NCI-H748 treated with DMSO at 0.1 percent for 48 hours (cell line): ENCODE measurements at regions not wholly inside any gene's neighbourhood (a gene's known extent, or its start where the extent isn't known, plus 50 kb on each side); places are given as distances from the start of the nearest gene placed in this dataset.
"Not testable (repeated sequence)": the region's sequence is repeated elsewhere in the genome, so short reads cannot be mapped to it uniquely, and the experiment has no call there.

Experiments used
- DNase-seq: peaks from one replicate; lab custom pipeline; 2025; lab: John Stamatoyannopoulos, UW

DNA sequence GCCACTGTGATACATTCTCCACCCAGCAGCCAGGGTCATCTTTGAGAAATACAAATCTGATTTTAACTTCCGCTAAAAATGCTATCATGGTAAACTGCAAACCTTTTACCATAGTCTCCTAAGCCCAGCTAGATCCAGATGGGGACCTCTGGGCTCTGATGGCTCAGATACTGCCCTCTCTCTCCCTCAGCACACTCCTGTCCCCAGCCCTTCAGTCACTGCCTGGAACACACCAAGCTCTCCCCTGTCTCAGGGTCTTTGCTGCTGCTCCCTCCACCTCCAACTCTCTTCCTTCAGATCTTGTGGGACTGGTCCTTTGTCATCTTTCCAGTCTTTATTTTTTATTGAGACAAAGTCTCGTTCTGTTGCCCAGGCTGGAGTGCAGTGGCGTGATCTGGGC, 65.1 kb downstream of the SPRY4 start:
- DNase-seq, result no peak

DNA sequence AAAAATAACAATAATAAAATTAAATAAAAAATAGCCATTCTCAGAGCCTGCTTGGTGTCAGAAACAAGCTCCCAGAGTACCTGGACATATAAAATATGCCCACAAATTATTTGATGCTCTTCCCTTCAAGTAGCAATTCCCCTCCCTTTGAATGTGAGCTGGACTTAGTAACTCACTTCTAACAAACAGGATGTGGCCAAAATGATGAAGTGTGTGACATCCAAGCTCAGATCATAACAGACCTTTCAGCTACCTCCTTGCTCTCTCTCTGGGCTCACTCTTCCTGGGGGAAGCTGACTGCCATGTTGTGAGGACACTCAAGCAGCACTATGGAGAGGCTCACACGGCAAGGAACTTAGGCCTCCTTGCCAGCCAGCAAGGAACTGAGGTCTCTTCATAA, 69.0 kb downstream of the SPRY4 start:
- DNase-seq, result no peak

DNA sequence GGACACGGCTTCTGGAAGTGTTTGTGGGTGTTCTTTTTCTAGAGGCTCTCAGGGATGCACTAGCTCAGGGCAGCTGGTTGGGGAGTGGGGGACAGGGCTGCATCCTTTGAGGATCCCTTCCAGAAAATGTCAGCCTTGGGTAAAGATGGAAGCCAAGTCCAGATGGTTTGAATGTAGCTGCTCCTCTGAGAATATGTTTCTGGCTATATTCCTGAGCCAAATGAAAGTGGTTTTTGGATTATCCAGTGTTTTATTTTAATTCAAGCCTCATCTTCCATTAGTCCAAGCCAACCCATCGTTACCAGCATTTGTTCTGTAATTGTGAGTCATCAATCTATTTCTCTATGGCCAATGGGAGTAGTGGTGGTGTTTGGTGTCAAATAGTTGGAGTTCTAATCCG, 70.4 kb downstream of the SPRY4 start:
- no peak for DNase-seq

DNA sequence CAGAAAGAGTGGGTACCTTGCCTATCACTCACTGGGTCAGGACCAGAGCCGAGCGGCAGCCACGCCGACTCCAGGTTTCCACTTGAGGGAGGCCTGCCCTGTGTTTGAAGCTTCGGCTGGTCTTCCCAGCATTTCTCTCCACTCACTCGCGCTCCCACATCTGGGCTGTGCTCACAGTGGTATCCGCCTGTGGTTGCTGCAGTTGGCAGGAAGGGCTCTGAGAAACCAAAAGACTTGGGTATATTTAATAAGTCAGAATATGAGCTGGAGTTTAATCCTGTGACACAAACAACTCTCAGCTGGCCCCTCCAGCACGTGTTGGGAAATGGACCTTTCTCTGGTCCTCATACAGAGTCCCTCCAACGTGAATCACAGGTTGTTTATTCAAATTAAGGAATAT, 70.9 kb downstream of the SPRY4 start:
- no peak for DNase-seq

DNA sequence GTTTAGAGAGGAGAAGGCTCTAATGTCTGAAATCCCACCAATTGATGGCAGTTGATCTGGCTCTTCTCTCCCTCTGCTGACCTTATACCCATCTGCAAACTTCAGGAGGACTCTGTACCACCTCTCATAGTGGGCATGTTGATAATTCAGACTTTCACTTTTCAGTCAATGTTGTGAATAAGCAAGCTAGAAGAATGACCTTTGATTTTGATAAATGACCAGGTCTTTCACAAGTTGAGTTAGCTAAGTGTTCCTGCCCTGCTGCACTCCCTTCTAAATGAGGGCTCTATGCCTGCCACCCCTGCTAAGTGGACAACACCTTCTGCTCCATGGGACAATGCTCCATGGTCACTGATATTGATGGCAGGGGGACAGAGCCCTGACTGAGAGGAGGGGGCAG, 74.7 kb downstream of the SPRY4 start:
- no peak for DNase-seq

DNA sequence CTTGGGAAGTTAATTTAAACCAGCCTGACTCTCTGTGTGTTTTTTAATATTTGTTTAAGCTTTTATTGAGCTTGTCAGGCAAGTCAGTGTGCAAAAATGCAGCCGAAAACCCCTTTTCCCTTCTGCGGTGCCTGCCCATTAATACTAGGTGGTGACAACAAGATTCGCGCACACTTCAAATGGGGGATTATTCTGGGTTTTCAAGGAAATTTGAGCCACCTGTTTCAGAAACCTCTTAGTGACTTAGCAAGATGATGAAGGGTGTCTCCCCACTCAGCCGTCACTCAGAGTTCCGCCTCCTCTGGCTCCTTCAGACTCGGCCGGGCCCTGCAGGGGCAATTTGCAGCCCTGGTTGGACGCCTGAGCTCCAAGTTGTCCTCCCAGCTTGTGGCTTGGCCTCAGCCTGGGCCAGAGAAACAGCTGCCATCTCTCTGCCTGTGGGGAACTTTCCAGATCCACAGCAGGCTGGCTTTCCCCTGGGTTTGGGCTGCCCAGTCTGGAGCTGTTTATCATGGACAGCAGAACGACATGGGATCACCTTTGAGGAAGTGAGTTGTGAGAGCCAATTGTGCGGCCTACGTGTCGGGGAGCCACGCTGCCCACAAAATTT, 75.9 kb downstream of the SPRY4 start:
- DNase-seq, result no peak

DNA sequence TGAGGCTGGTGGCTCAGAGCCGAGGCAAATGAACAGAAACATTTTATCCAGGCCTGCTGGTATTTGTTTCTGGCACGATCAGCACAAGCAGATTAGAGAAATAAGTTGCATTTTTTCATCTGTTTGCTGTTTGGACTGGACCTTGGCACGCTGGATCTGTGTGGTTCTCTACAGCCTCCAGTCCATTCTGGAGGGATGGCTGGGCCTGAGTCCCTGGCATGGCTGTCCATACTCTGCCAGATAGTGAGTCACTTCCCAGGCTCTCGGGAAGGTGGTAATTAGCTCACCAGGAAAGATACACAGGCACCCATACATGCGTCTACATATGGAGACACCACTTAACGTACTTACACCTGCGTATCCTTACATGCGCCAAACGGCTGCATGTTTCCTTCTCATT, 78.6 kb downstream of the SPRY4 start:
- no peak for DNase-seq

DNA sequence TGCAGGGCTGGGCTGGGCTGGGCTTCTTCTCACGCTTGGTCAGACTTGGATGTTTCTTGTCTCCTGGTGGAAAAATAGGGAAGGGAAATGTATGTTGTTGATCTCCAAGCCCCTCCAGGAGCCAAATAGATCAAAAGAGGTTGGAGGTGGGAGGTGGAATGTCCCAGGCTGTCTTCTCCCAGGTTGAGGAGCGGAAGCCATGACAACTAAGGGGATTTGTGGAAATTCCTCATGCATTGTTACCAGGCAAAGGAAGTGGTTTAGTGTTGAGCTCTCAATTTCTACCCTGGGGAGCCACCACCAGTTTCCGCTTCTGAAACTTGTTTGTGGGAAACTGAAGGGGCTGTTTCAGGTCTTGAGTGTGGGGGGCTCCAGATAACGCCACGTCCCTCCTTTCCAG, 79.0 kb downstream of the SPRY4 start:
- no peak for DNase-seq

DNA sequence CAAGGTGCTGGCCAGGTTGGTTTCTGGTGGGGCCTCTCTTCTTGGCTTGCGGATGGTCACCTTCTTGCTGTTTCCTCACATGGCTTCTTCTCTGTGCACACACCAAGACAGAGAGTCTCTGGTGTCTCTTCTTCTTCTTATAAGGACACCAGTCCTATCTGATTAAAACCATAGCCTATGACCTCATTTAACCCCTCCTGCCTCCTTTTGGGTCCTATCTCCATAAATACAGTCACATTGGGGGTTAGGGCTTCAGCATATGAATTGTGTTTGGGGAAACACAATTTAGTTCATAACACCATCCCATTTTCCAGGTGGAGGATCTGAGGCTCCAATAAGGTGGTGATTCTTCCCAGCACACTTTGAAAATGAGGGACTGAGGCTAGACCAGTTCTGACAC, 80.4 kb downstream of the SPRY4 start:
- no peak for DNase-seq

DNA sequence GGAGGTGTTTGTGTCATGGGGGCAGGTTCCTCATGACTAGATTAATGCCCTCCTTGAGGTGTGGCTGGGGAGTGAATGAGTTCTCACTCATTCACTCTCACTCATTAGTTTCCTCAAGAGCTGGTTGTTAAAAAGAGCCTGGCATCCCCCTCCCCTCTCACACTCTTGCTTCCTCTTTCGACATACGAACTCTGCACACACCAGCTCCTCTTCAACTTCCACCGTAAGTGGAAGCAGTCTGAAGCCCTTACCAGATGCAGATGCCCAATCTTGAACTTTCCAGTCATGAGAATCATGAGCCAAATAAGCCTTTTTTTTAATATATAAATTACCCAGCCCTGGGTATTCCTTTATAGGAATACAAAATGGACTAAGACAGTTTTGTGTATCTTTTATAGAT, 82.5 kb downstream of the SPRY4 start:
- no peak for DNase-seq

DNA sequence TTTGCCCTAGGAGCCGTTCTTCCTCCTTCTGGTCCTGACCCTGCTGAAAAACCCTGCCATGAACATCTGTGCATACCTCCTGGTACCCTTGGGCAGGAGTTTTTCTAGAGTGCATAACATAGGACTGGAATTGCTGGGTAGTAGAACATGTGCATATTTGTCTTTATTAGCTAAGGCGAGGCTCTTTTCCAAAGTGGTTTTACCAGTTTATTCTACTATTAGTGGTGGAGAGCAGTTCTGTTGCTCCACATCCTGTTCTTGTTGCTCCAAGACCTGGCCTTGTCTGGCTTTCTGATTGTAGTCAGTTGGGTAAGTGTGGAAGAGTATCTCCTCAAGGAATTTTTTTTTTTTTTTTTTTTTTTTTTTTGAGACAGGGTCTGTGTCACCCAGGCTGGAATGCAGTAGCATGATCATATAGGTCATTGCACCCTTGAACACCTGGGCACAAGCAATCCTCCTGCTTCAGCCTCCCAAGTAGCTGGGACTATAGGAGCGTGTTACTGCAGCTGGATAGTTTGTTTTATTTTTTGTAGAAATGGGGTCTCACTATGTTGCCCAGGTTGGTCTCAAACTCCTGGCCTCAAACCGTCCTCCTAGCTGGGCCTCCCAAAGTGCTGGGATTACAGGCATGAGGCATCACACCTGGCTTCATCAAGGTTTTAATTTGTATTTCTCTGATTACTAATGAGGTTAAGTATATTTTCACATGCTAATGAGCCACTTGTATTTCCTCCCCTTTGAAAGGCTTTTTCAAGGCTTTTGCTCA, 85.2 kb downstream of the SPRY4 start:
- DNase-seq, result peak; percentile 3

DNA sequence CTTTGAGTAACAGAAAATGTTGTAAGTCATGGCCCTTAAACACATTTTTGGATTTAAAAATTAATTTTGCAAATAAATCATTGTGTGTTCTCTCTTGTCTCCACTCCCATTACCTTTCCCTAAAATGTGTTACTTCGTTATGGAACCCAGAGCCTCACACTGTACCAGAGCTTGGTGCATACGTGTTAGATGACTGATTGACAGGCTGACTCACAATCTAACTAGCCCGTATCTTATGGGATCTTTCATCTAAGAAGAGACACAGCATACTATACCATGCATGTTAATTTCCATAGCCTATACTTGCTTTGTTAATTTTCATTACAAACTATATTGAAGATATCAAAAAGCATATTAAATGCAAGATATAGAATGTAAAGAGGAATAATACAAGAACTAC, 87.1 kb downstream of the SPRY4 start:
- no peak for DNase-seq

DNA sequence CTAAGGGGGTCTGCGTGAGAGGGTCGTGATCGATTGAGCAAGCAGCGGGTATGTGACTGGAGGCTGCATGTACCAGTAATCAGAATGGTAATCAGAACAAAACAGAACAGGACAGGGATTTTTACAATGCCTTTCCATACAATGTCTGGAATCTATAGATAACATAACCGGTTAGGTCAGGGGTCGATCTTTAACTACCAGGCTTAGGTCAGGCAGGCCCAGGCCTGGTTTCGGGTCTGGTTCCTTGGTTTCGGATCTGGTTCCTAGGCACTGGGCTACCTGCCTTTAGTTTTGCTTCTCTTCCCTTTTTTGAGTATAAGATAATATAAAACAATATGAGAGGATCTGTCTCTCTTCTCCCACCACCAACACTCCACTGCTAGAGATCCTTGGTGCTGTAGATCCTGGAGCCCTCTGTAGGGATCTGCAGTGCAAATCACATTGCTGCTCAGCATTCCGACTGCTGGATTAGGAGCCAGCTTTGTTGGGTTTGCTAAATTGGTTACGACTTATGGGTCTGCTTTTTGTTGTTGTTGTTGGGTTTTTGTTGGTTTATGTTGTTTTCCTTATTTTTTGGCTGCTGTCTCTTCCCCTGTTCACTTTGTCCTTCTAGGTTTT, 88.0 kb downstream of the SPRY4 start:
- DNase-seq, result not testable (repeated sequence)

DNA sequence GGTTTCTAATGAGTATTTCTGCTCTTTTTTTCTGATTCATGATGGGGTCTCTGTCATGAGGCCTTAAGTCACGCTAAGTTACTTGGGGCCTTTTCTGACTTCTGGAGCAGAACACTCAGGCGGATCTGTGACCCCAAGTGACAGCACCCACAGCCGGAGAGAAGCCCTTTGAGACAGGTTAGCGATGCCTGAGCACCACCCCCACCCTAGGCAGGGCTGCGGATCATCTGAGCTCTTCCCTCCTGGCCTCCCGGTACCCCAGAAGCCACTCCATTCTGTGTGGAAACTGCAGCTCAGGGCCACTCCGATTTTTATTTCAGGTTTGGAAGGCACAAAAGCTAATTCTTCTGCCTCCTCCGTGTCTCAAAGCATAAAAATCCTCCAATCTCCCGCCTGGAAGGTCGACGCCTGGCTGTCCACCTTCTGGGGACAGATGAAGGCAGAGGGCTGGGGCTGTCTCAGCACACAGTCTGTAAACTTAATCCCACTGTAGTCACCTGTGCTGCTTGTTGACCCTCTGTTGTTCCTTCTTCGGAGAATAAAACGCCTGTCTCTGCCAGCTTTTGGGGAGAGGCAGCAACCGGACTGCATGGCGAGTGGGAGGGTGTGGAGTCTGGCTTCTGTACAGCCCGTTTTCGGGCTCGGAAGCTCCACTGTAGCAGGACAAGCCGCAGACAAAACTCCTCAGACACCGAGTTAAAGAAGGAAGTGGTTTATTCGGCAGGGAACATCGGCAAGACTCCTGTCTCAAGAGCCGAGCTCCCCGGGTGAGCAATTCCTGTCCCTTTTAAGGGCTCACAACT, 88.8 kb downstream of the SPRY4 start:
- no peak for DNase-seq

DNA sequence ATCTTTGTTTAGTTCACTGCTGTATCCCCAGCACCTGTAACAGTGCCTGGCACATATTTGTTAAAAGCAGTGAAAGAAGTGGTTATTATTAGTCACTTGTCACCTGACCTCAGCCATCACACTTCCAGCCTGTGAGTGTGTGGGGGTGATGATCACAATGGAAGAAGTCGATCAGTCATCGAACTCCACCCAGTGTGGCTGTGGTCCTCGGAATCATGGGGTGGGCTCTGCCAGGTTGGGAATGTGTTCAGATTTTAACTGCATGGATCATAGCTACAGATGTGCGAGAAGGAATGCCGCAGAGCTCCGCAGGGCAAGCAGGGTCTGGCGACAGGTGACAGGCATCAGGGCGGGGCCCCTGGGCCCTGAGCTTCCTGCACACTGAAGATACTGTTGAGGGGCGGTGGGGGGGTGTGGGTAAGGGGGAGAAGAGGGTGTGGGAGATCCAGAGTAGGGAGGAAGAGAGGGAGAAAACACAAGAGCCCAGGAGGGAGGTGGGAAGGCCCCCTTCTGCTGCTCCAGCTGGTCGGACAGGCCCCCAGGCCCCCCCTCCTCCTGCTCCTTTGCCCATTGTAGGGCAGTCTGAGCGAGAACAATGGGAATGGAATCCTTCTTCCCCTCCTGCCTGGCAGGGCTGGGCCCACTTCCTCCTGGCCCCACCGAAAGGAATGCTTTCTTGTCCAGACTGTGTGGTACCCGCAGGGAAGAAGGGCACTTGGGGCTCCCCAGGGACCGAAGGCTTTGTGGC, 89.6 kb downstream of the SPRY4 start:
- DNase-seq, result no peak

DNA sequence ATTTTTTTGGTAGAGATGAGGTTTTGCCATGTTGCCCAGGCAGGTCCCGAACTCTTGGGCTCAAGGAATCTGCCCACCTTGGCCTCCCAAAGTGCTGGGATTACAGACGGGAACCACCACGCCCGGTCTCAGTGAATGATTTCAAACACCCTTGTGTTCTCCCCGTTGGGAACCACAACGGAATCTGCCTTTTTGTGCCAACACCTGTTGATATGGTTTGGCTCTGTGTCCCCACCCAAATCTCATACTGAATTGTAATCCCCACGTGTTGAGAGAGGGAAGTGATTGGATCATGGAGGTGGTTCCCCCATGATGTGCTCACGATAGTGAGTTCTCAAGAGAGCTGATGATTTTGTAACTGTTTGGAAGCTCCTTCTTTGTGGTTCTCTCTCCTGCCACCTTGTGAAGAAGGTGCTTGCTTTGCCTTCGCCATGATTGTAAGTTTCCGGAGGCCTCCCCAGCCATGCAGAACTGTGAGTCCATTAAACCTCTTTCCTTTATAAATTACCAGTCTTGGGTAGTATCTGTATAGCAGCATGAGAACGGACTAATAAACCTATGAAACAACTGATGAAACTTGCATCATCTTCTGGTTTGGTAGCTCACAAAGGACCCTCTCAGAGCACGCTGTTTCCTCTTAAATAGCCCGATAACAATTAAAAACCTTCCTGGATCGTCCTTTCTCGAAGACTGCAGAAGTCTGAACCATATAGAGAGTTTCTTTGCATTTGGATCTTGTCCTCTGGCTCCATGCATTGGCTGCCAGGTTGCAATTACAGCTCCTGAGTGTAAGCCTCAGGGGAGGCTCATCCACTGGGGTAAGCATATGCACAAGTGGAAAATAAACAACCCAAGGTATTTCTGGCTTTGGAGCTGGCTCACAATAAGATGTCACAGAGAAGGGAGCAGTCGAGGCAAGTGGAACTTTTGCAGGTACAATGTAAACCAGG, 91.5 kb downstream of the SPRY4 start:
- DNase-seq, result no peak

DNA sequence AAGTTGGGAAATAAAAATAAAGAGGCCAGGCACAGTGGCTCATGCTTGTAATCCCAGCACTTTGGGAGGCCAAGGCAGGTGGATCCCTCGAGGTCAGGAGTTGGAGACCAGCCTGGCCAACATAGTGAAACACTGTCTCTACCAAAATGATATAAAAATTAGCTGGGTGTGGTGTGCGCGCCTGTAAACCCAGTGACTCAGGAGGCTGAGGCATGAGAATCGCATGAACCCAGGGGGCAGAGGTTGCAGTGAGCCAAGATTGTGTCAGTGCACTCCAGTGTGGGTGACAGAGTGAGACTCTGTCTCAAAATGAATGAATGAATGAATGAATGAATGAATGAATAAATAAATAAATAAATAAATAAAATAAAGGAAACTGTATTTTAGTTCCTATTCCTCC, 93.9 kb downstream of the SPRY4 start:
- DNase-seq, result not testable (repeated sequence)

DNA sequence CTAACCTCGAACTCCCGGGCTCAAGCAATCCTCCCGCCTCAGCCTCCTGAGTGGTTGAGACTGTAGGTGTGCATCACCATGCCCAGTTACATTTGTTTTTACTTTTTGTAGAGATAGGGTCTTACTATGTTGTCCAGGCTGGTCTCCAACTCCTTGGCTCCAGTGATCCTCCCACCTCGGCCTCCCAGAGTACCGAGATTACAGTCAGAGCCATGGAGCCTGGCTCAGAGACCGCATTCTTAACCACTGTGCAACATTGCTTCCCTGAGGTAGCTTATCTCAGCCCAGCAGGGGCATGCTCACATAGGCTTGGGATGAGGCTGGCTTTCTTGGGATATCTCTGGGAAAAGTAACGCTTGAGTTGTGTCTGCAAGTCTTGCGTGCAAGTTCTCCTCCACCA, 99.7 kb downstream of the SPRY4 start:
- no peak for DNase-seq

DNA sequence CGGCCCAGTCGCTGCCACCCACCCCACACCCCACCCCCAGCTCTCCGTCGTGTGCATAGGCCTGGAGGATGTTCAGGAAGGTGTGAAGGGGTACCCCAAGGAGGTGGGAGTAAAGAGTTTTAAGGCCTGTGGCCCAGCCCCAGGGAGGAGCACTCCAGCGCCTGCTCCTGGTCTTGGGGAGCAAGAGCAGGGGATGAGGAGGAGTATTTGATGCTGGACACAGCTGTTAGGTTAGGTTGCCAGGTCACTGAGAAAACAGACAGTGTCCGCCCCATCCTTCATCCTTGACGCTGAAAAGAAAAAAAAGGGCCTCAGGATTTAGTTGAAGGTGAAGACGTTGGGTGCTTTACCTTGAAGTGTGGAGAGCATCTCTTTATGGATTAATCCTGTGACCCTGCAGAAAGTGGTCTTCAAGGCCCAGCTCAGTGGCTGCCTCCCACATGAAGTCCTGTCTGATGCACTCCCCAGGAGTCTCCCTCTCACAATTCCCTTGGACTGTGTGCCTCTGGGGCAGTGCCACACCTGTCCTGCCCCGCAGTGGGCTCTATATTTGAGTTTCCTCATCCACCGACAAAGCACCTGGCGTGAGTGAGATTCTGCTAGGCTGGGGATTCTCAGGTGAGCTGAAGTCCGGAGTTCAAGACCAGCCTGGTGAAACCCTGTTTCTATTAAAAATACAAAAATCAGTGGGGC, 101.8 kb downstream of the SPRY4 start:
- DNase-seq, result no peak

DNA sequence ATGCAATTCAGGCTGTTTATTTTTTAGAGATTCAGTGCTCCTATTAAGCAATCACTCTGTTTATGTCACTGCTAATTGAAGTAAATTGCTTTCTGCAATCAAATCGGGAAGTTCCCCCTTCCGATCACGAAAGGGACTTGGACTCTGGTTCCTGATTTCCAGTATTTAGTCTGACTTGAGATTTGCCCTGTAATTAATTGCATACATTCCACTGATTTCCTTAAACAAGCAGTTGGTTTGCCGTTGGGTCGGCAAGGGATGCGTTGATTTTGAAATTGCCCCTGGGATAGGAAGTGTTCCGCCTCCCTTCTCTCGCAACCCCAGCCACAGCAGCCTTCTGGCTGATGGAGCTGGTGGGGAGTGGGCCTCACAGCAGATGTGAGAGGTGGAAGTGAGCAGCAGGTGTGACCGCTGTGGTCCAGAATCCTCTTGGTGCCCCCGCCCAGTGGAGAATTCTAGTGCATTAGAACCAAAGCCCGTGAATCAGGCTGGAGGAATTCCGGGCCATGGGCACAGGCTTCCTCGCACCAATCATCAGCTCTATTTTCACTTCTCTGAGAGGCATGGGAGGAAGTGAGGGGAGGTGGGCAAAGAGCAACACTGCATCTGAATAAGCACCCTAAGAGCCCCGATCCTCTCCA, 102.5 kb downstream of the SPRY4 start:
- DNase-seq, result no peak
